Fibroblast of peridontal ligament (primary cell): ENCODE measurements at regions not wholly inside any gene's neighbourhood (a gene's known extent, or its start where the extent isn't known, plus 50 kb on each side); places are given as distances from the start of the nearest gene placed in this dataset.
"Not testable (repeated sequence)": the region's sequence is repeated elsewhere in the genome, so short reads cannot be mapped to it uniquely, and the experiment has no call there.

Source experiments
- DNase-seq: peaks from one replicate; pipeline ENCODE4 v3.0.0-alpha.2; 2010; ENCODE audit errors: extremely low read depth

DNA sequence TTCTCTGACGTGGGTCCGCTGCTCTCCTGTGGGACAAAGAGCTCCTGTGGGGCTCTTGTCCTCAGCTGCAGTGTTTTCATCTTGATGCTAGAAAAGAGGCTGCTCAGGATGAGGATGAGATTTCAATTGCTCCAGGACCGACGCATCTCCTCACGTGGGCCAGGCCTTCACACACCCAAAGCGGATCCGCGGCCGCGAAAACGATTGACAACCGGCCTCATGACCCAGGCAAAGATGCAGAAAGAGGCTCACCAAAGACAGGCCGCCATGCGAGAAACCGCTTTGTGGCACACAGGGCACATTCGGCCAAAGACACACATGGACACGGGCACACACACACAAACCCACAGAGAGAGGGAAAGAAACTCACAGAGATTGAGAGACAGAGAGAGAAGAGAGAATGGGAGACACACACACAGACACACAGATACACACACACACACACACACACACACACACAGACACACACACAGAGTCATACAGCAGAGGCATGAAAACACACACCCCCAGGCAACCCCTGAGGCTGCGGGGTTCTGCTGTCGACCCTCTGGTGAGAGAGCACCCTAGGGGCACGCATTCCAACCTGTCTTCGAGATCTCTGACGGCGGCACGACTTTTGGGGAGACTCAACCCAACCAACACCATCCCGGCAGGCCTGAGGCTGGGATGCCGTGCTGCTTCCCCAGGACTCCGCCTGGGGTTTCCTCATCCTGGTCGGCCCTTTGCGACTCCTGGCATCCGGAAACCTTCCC, 168.5 kb upstream of the ZNF337 start:
- not testable (repeated sequence) for DNase-seq

GRCh38 chr20:25864326-25864962, 167.8 kb upstream of the ZNF337 start:
- no peak for DNase-seq

- DNase-seq: no peak
Measured at GRCh38 chr20:25863536-25864325, 167.1 kb upstream of the ZNF337 start.

DNA sequence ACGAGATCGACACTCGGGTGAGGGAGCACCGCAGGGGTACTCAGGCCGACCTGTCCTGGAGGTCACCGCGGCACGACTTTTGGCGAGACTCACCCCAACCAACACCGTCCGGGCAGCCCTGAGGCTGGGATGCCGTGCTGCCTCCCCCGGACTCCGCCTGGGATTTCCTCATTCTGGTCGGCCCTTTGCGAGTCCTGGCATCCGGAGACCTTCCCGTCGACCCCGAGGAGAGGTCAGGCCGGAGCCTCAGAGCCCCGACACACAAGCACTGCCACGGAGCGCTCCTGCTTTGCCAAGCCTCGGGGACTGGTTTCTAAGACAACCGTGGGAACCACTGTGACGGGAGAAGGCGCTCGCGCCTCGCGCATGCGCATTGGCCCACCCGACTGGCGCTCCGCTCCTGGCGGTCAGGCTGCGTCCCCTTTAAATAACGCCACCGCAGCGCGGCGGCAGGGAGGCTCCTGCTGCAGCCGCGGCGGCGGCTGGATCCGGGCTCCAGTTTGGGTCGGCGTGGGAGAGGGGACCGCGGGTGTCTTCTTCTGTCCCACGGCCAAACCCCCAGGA, 166.4 kb upstream of the ZNF337 start:
- DNase-seq: peak; percentile 68

DNA sequence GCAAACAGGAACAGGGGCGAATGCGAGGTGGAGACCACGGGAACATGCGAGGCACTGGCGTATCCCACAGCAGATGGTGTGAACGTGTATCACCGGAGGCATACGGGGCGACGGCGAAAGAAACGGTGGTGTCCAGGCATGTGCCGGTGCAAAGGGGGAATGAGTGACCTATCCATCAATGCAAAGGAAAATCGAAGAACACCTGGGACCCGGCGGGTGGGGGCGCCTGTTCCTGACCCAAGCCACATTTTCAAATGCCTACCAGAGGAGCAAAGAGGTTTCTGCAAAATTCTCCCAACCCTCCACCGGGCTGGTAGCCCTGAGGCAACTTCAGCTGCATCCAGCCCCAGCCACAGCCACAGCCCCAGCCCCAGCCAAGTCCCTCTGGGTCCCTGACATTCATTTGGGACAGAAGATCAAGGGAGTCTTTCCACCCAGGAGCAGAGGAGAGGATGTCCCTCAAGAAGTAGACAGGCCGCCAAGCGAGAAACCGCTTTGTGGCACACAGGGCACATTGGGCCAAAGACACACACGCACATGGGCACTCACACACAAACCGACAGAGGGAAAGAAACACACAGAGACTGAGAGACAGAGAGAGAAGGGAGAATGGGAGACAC, 164.0 kb upstream of the ZNF337 start:
- DNase-seq: no peak

GRCh38 chr20:25859649-25860530, 163.2 kb upstream of the ZNF337 start:
- peak; percentile 35 for DNase-seq

- DNase-seq: no peak
Measured at GRCh38 chr20:25858495-25859425, 162.1 kb upstream of the ZNF337 start.

- not testable (repeated sequence) for DNase-seq
Measured at GRCh38 chr20:25857091-25857788, 160.6 kb upstream of the ZNF337 start.

- DNase-seq: no peak
Measured at GRCh38 chr20:25856256-25856884, 159.7 kb upstream of the ZNF337 start.

DNA sequence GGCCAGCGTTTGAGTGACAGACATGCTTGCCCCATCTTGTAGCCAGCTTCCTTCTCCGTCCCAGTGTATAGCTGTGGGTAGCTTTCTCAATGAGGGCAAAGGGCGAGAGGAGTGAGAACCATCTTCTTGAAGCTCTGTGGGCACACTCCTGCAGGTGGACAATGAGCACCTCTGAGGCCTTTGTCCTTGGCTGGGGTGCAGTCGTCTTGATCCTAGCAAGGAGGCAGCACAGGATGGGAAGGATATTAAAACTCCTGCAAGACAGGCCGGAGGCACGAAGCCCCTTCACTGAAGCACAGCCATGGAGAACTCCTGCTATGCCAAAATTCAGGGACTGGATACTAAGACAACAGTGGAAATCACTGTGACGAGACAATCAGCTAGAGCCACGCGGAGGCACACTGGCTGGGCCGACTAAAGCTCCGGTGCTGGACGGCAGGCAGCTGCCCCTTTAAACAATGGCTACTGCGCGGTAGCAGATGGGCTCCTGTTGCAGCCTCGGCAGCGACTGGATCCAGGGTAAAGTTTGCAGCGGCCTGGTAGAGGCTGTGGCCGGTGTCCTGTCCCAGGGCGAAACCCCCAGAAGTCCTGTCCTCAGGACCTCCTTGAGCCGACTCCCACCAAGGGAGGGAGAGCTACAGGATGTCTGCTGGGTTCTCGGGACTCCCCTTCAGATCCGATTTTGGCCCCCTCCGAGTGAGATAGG, 159.0 kb upstream of the ZNF337 start:
- not testable (repeated sequence) for DNase-seq

DNA sequence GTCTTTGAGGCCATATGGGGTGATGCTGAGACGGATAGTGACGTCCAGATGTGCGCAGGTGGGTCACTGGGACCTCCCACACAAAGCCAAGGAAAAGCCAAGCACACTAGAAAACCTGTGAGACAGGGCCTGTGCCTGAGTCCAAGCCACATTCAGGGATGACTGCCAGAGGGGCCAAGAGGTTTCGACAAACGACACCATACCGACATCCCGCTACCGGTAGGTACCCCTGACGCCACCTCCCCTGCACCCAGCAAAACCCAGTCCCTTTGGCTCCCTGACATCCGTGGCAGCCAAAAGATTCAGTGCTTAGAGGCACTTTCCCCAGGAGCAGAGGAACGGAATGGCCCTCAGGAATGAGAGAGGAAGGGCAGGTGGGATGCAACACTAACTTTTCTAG, 158.0 kb upstream of the ZNF337 start:
- DNase-seq: not testable (repeated sequence)

DNA sequence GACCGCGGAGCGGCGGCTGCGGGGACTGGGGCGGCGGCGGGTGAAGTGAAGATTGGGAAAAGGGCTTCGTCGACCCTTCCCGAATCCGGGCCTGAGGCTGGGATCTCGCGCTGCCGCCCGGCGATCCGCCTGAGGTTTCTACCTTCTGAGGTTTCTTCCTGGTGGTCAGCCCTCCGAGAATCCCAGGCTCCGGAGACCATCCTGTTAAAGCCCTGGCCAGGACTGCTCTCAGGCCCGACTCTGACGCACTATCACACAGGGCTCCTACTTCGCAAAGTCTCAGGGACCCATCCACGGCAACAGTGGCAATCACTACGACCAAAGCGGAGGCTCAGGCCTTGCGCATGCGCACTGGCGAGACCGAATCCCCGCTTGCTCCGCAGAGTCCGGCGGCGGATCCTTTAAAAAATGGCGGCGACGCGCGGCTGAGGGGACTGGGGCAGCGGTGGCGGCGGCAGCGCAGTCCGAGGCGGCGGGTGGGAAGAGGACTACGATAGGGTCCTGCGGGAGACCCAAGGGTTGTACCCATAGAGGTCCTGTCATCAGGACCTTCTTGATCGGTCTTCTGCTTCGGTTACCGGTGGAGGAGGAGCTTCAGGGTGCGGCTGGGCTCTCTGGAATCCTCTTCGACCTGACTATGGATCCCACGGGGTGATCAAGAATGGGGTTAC, 157.2 kb upstream of the ZNF337 start:
- peak; percentile 76 for DNase-seq

- not testable (repeated sequence) for DNase-seq
Measured at GRCh38 chr20:25852968-25853717, 156.5 kb upstream of the ZNF337 start.

GRCh38 chr20:25850133-25850532, 153.5 kb upstream of the ZNF337 start:
- DNase-seq: not testable (repeated sequence)

DNA sequence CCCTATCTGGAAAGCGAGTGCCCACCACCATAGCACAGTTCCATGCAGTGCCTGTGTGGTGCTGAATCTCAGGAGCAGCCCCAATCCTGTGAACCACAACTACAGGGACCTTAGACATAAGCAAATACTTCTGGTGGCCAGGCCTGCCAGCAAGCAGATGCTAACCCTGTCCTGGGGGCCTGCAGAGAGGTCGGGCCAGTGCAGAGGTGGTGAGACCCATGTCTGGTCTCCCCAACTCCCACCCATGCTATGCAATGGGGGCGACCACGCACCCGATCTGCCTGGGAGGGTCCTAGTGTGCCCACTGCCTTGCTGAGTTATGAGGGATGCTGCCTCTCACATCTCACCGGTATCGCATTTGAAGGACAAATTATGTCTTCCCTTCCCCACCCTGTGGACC, 151.6 kb upstream of the ZNF337 start:
- DNase-seq: no peak

- DNase-seq: not testable (repeated sequence)
Measured at GRCh38 chr20:25844640-25845039, 148.0 kb upstream of the ZNF337 start.

- DNase-seq: not testable (repeated sequence)
Measured at GRCh38 chr20:25813511-25813910, 116.9 kb upstream of the ZNF337 start.
